Activated naive CD8-positive, alpha-beta T cell treated with anti-CD3 and anti-CD28 coated beads, Interleukin-2, amount 50 U/mL, for 24 hours (primary cell): ENCODE measurements at regions not wholly inside any gene's neighbourhood (a gene's known extent, or its start where the extent isn't known, plus 50 kb on each side); places are given as distances from the start of the nearest gene placed in this dataset.

Source experiments
- ATAC-seq: fragments of 150-1000 bp; cut with Tn5 transposase; one replicate; pipeline ENCODE4 v1.10.0; 2021
- DNase-seq: peaks from one replicate; pipeline ENCODE4 v3.0.0; 2021
- H3K27ac Mint-ChIP-seq: one replicate; pipeline ENCODE4 v1.8.0; 2021; ENCODE audit warnings: mild to moderate bottlenecking, mixed read lengths
- H3K27me3 Mint-ChIP-seq: one replicate; pipeline ENCODE4 v1.8.0; 2021; ENCODE audit warnings: mixed read lengths
- H3K36me3 Mint-ChIP-seq: one replicate; pipeline ENCODE4 v1.8.0; 2021; ENCODE audit warnings: low read depth, mixed read lengths
- H3K4me1 Mint-ChIP-seq: one replicate; pipeline ENCODE4 v1.8.0; 2021; ENCODE audit warnings: mixed read lengths
- H3K4me3 Mint-ChIP-seq: one replicate; pipeline ENCODE4 v1.8.0; 2021; ENCODE audit warnings: mild to moderate bottlenecking, moderate library complexity, mixed read lengths
- H3K9me3 Mint-ChIP-seq: one replicate; pipeline ENCODE4 v1.8.0; 2021; ENCODE audit warnings: mixed read lengths

DNA sequence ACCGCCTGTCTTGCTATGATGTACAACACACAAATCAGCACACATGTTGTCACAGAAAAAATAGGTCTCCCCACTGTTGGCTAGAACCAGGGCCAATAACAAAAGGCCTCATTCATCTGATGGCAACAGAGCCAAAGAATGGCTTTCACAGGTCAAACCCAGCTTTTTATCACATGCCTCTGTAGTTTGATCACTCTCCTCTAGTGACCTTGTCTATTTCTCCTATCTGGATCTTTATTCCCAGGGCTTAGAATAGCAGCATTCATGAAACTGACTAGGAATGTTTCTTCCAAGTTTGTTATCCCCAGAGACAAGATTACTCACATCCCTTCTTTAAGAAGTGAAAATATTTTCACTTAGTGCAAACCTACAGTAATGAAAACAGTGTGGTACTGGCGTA lies 285.8 kb upstream of the GYPC start:
- no peak overlapping the region for H3K4me3 Mint-ChIP-seq
- peaks cover 3% of the 10 kb centered on the region for H3K27me3 Mint-ChIP-seq
- no peaks in the 10 kb centered on the region for H3K4me1 Mint-ChIP-seq
- H3K9me3 Mint-ChIP-seq: no peaks in the 10 kb centered on the region
- no peaks in the 10 kb centered on the region for H3K36me3 Mint-ChIP-seq
- no peak for DNase-seq
- no peak for ATAC-seq
- no peak overlapping the region for H3K27ac Mint-ChIP-seq

- Mint-ChIP-seq H3K9me3 (no peaks in the 10 kb centered on the region), H3K4me1 (no peaks in the 10 kb centered on the region), H3K27me3 (peaks cover 5% of the 10 kb centered on the region), H3K27ac (no peak overlapping the region), H3K4me3 (no peak overlapping the region), H3K36me3 (no peaks in the 10 kb centered on the region)
- DNase-seq: no peak
- no peak for ATAC-seq
Observed at GRCh38 chr2:126372406-126372805, 283.6 kb upstream of the GYPC start.

- H3K27me3 Mint-ChIP-seq: peaks cover 18% of the 10 kb centered on the region
- ATAC-seq (no peak), DNase-seq (no peak)
- no peaks in the 10 kb centered on the region for H3K4me1 Mint-ChIP-seq
- no peaks in the 10 kb centered on the region for H3K9me3 Mint-ChIP-seq
- H3K27ac Mint-ChIP-seq: no peak overlapping the region
- no peak overlapping the region for H3K4me3 Mint-ChIP-seq
- no peaks in the 10 kb centered on the region for H3K36me3 Mint-ChIP-seq
Observed at GRCh38 chr2:126378176-126378575, 277.8 kb upstream of the GYPC start.

DNA sequence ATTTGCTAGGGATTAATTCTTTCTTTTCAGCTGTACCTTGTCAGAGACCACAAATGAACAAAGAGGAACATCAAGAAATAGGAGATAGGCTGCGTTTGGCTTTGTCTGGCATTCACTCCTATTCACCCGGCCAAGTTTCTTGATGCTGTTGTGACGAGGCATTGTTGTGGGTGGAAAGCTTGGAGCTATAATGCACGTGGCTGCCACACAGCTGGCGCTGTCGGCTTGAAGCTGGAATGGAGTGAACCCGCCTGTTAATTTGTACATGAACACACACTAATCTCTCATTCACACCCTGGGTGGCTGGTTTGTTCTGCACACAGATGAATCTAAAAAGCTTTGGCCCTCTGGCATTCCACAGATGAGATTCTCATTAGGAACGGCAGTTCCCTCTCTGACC lies 274.9 kb upstream of the GYPC start:
- H3K27ac Mint-ChIP-seq: no peak overlapping the region
- peaks cover 18% of the 10 kb centered on the region for H3K27me3 Mint-ChIP-seq
- H3K4me1 Mint-ChIP-seq: no peaks in the 10 kb centered on the region
- peaks cover 4% of the 10 kb centered on the region for H3K9me3 Mint-ChIP-seq
- no peaks in the 10 kb centered on the region for H3K36me3 Mint-ChIP-seq
- DNase-seq (no peak), ATAC-seq (no peak)
- no peak overlapping the region for H3K4me3 Mint-ChIP-seq

GRCh38 chr2:126382998-126383397 lies 273.0 kb upstream of the GYPC start:
- no peak overlapping the region for H3K4me3 Mint-ChIP-seq

DNA sequence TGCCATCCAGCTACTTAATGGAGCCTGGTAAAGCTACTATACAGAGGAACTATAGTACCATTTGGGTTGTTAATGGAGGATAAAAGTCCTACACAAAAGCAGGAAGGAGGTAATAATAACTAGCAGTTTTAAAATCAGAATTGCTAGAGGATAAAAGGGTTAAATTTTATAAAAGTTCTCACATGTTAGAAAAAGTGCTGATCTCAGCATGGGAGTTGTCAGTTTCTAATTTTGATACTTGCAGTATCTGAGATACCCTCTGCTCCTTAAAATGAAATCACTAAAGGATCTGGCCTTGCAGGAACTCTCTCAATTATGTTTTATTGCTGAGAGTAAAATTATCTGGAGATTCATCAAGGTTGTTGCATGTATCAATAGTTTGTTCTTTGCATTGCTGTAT lies 272.2 kb upstream of the GYPC start:
- Mint-ChIP-seq H3K27me3 (peaks cover 11% of the 10 kb centered on the region), H3K27ac (no peak overlapping the region), H3K36me3 (peaks cover 2% of the 10 kb centered on the region), H3K4me1 (no peaks in the 10 kb centered on the region), H3K9me3 (peaks cover 17% of the 10 kb centered on the region), H3K4me3 (no peak overlapping the region)
- DNase-seq (no peak), ATAC-seq (no peak)

More at GRCh38 chr2:126382998-126383397, 273.0 kb upstream of the GYPC start:
- Mint-ChIP-seq H3K27ac (no peak overlapping the region), H3K36me3 (peaks cover 2% of the 10 kb centered on the region), H3K4me1 (no peaks in the 10 kb centered on the region), H3K9me3 (peaks cover 17% of the 10 kb centered on the region), H3K27me3 (peaks cover 11% of the 10 kb centered on the region)
- ATAC-seq (no peak), DNase-seq (no peak)

GRCh38 chr2:126385441-126385840 lies 270.5 kb upstream of the GYPC start:
- Mint-ChIP-seq H3K36me3 (peaks cover 2% of the 10 kb centered on the region), H3K27me3 (peaks cover 7% of the 10 kb centered on the region), H3K4me1 (peaks cover 3% of the 10 kb centered on the region), H3K9me3 (peaks cover 17% of the 10 kb centered on the region), H3K4me3 (no peak overlapping the region), H3K27ac (no peak overlapping the region)
- no peak for ATAC-seq
- DNase-seq: no peak

- ATAC-seq (no peak), DNase-seq (no peak)
- Mint-ChIP-seq H3K27ac (no peak overlapping the region), H3K27me3 (peaks cover 7% of the 10 kb centered on the region), H3K36me3 (peaks cover 2% of the 10 kb centered on the region), H3K4me1 (peaks cover 3% of the 10 kb centered on the region), H3K9me3 (peaks cover 17% of the 10 kb centered on the region), H3K4me3 (no peak overlapping the region)
Observed at GRCh38 chr2:126385983-126386382, 270.0 kb upstream of the GYPC start.

GRCh38 chr2:126389446-126389845 lies 266.5 kb upstream of the GYPC start:
- no peaks in the 10 kb centered on the region for H3K27me3 Mint-ChIP-seq
- peaks cover 3% of the 10 kb centered on the region for H3K4me1 Mint-ChIP-seq
- peaks cover 2% of the 10 kb centered on the region for H3K36me3 Mint-ChIP-seq
- peaks cover 17% of the 10 kb centered on the region for H3K9me3 Mint-ChIP-seq
- ATAC-seq (no peak), DNase-seq (no peak)
- no peak overlapping the region for H3K4me3 Mint-ChIP-seq
- H3K27ac Mint-ChIP-seq: no peak overlapping the region

- Mint-ChIP-seq H3K9me3 (no peaks in the 10 kb centered on the region), H3K36me3 (no peaks in the 10 kb centered on the region), H3K27me3 (peaks cover 6% of the 10 kb centered on the region), H3K27ac (no peak overlapping the region), H3K4me1 (peaks cover 3% of the 10 kb centered on the region), H3K4me3 (no peak overlapping the region)
- DNase-seq (no peak), ATAC-seq (no peak)
Observed at GRCh38 chr2:126392889-126393288, 263.1 kb upstream of the GYPC start.

- Mint-ChIP-seq H3K4me1 (no peaks in the 10 kb centered on the region), H3K4me3 (no peak overlapping the region), H3K27ac (no peak overlapping the region), H3K27me3 (peaks cover 9% of the 10 kb centered on the region), H3K36me3 (no peaks in the 10 kb centered on the region), H3K9me3 (no peaks in the 10 kb centered on the region)
- DNase-seq: peak; percentile 12
- ATAC-seq: no peak
Observed at GRCh38 chr2:126399001-126399400, 257.0 kb upstream of the GYPC start.

- H3K4me3 Mint-ChIP-seq: no peak overlapping the region
- no peak overlapping the region for H3K27ac Mint-ChIP-seq
- DNase-seq: no peak
- no peaks in the 10 kb centered on the region for H3K9me3 Mint-ChIP-seq
- H3K36me3 Mint-ChIP-seq: no peaks in the 10 kb centered on the region
- no peak for ATAC-seq
- H3K4me1 Mint-ChIP-seq: no peaks in the 10 kb centered on the region
- peaks cover under 1% of the 10 kb centered on the region for H3K27me3 Mint-ChIP-seq
Observed at GRCh38 chr2:126403039-126403628, 252.8 kb upstream of the GYPC start.

- no peaks in the 10 kb centered on the region for H3K9me3 Mint-ChIP-seq
- H3K27me3 Mint-ChIP-seq: peaks cover under 1% of the 10 kb centered on the region
- H3K36me3 Mint-ChIP-seq: no peaks in the 10 kb centered on the region
- H3K27ac Mint-ChIP-seq: no peak overlapping the region
- DNase-seq (no peak), ATAC-seq (no peak)
- no peak overlapping the region for H3K4me3 Mint-ChIP-seq
- no peaks in the 10 kb centered on the region for H3K4me1 Mint-ChIP-seq
Observed at GRCh38 chr2:126406267-126406666, 249.7 kb upstream of the GYPC start.

DNA sequence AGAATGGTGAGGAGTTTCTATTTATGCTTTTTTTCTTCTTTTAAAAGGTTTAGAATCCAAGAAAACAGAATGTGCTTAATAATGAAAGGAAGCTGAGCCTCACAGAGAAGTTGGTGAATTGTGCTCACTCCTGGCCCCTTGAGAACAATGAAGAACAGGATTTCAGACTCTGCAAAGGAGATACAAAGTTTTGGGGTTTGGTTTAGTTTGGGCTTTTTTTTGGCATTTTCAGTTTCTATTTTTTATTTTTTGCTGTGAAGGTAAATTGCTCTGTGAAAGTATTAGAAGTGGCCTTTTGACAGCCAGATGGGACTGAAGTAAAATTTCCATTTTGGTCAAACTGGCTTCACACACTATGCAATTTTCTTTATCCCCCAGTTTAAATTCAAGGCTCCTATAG lies 247.3 kb upstream of the GYPC start:
- Mint-ChIP-seq H3K27ac (no peak overlapping the region), H3K27me3 (peaks cover 2% of the 10 kb centered on the region), H3K36me3 (no peaks in the 10 kb centered on the region), H3K4me3 (no peak overlapping the region), H3K9me3 (no peaks in the 10 kb centered on the region), H3K4me1 (peaks cover 11% of the 10 kb centered on the region)
- no peak for ATAC-seq
- DNase-seq: no peak

GRCh38 chr2:126409850-126410249 lies 246.1 kb upstream of the GYPC start:
- Mint-ChIP-seq H3K36me3 (no peaks in the 10 kb centered on the region), H3K9me3 (no peaks in the 10 kb centered on the region), H3K27ac (no peak overlapping the region), H3K4me1 (peaks cover 11% of the 10 kb centered on the region), H3K4me3 (no peak overlapping the region), H3K27me3 (peaks cover 2% of the 10 kb centered on the region)
- DNase-seq (no peak), ATAC-seq (no peak)

- H3K36me3 Mint-ChIP-seq: no peaks in the 10 kb centered on the region
- peaks cover 11% of the 10 kb centered on the region for H3K4me1 Mint-ChIP-seq
- peak overlapping the region; percentile 10 for H3K27ac Mint-ChIP-seq
- DNase-seq (no peak), ATAC-seq (peak; percentile 92)
- H3K9me3 Mint-ChIP-seq: peaks cover 4% of the 10 kb centered on the region
- no peak overlapping the region for H3K4me3 Mint-ChIP-seq
- peaks cover 2% of the 10 kb centered on the region for H3K27me3 Mint-ChIP-seq
Observed at GRCh38 chr2:126413079-126413478, 242.9 kb upstream of the GYPC start.
